NCI-H1694 treated with DMSO at 0.1 percent for 48 hours (cell line): ENCODE measurements at regions not wholly inside any gene's neighbourhood (a gene's known extent, or its start where the extent isn't known, plus 50 kb on each side); places are given as distances from the start of the nearest gene placed in this dataset.

Experiments
- DNase-seq: peaks from one replicate; lab custom pipeline; 2025; lab: John Stamatoyannopoulos, UW

GRCh38 chr2:235358981-235359471, 134.8 kb upstream of the AGAP1 start:
- DNase-seq, result no peak

- no peak for DNase-seq
Observed at GRCh38 chr2:235360446-235360845, 133.4 kb upstream of the AGAP1 start.

GRCh38 chr2:235365743-235366142, 128.1 kb upstream of the AGAP1 start:
- no peak for DNase-seq

GRCh38 chr2:235366390-235366789, 127.5 kb upstream of the AGAP1 start:
- DNase-seq, result no peak

- peak; percentile 33 for DNase-seq
Observed at GRCh38 chr2:235366807-235367206, 127.0 kb upstream of the AGAP1 start.

GRCh38 chr2:235371018-235371417, 122.8 kb upstream of the AGAP1 start:
- DNase-seq, result no peak

- peak; percentile 30 for DNase-seq
Observed at GRCh38 chr2:235373171-235373570, 120.7 kb upstream of the AGAP1 start.

- no peak for DNase-seq
Observed at GRCh38 chr2:235377176-235377575, 116.7 kb upstream of the AGAP1 start.

- DNase-seq, result peak; percentile 9
Observed at GRCh38 chr2:235378246-235378645, 115.6 kb upstream of the AGAP1 start.

GRCh38 chr2:235378944-235379343, 114.9 kb upstream of the AGAP1 start:
- peak; percentile 43 for DNase-seq

GRCh38 chr2:235381261-235381912, 112.5 kb upstream of the AGAP1 start:
- DNase-seq, result no peak

GRCh38 chr2:235382179-235382578, 111.7 kb upstream of the AGAP1 start:
- no peak for DNase-seq

GRCh38 chr2:235382601-235383000, 111.2 kb upstream of the AGAP1 start:
- DNase-seq, result no peak

- DNase-seq, result no peak
Observed at GRCh38 chr2:235383272-235383843, 110.5 kb upstream of the AGAP1 start.

- DNase-seq, result no peak
Observed at GRCh38 chr2:235384624-235385023, 109.2 kb upstream of the AGAP1 start.

GRCh38 chr2:235389626-235390025, 104.2 kb upstream of the AGAP1 start:
- no peak for DNase-seq

GRCh38 chr2:235390108-235390815, 103.6 kb upstream of the AGAP1 start:
- DNase-seq, result no peak

- DNase-seq, result no peak
Observed at GRCh38 chr2:235390816-235391194, 103.0 kb upstream of the AGAP1 start.

- no peak for DNase-seq
Observed at GRCh38 chr2:235391921-235392615, 101.8 kb upstream of the AGAP1 start.

- DNase-seq, result no peak
Observed at GRCh38 chr2:235394278-235394828, 99.5 kb upstream of the AGAP1 start.

GRCh38 chr2:235396071-235396846, 97.6 kb upstream of the AGAP1 start:
- DNase-seq, result no peak

- no peak for DNase-seq
Observed at GRCh38 chr2:235398321-235398720, 95.5 kb upstream of the AGAP1 start.
